ENCODE measurements at regions not wholly inside any gene's neighbourhood (a gene's known extent, or its start where the extent isn't known, plus 50 kb on each side); places are given as distances from the start of the nearest gene placed in this dataset.

DNA sequence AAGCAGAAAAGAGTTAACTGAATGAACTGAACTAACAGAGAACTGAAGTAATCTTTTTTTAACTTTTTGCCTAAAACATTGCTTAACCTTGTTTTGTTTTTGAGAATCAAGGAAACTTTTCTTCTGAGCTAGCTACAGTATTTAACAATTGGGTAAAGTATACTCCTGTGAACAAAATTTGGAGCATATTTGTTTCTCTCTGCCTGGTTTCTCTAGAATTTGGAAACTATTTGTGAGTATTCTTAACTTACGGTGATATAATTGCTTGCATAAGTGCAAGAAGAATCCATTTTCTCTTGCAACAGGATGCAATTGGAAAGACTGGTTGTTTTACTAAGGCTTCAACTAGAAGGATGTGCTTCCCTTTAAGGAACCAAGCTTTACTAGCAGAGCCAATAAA, 65.9 kb upstream of the FAM98A start:
- Histone ChIP-seq H4K20me1 (ENCODE audit: insufficient read depth, low read length) (no peaks in the 10 kb centered on the region), H3K4me2 (ENCODE audit: low read length) (no peak overlapping the region), H2AFZ (ENCODE audit: low read depth, low read length) (no peak overlapping the region), H3K27me3 (ENCODE audit: low read depth, low read length) (no peaks in the 10 kb centered on the region), H3K9me3 (ENCODE audit: insufficient read depth, low read length) (peaks cover 10% of the 10 kb centered on the region; the same call in 1 of the 2 replicates), H3K27ac (ENCODE audit: low read length) (no peak overlapping the region), H3K79me2 (ENCODE audit: low read length) (no peaks in the 10 kb centered on the region), H3K4me1 (ENCODE audit: low read length) (no peaks in the 10 kb centered on the region), H3K36me3 (replicated peaks; ENCODE audit: low read depth, low read length) (no peaks in the 10 kb centered on the region), H3K9ac (ENCODE audit: low read length) (no peak overlapping the region), H3K4me3 (ENCODE audit: low read length) (no peak overlapping the region)
- no peak for TF ChIP-seq EZH2phosphoT487 (IDR thresholded peaks at IDR 0.05; ENCODE audit: low read depth)
- TF ChIP-seq, protein P1, sequence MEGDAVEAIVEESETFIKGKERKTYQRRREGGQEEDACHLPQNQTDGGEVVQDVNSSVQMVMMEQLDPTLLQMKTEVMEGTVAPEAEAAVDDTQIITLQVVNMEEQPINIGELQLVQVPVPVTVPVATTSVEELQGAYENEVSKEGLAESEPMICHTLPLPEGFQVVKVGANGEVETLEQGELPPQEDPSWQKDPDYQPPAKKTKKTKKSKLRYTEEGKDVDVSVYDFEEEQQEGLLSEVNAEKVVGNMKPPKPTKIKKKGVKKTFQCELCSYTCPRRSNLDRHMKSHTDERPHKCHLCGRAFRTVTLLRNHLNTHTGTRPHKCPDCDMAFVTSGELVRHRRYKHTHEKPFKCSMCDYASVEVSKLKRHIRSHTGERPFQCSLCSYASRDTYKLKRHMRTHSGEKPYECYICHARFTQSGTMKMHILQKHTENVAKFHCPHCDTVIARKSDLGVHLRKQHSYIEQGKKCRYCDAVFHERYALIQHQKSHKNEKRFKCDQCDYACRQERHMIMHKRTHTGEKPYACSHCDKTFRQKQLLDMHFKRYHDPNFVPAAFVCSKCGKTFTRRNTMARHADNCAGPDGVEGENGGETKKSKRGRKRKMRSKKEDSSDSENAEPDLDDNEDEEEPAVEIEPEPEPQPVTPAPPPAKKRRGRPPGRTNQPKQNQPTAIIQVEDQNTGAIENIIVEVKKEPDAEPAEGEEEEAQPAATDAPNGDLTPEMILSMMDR (IDR thresholded peaks at IDR 0.05; ENCODE audit: low read depth, low read length), result no peak

DNA sequence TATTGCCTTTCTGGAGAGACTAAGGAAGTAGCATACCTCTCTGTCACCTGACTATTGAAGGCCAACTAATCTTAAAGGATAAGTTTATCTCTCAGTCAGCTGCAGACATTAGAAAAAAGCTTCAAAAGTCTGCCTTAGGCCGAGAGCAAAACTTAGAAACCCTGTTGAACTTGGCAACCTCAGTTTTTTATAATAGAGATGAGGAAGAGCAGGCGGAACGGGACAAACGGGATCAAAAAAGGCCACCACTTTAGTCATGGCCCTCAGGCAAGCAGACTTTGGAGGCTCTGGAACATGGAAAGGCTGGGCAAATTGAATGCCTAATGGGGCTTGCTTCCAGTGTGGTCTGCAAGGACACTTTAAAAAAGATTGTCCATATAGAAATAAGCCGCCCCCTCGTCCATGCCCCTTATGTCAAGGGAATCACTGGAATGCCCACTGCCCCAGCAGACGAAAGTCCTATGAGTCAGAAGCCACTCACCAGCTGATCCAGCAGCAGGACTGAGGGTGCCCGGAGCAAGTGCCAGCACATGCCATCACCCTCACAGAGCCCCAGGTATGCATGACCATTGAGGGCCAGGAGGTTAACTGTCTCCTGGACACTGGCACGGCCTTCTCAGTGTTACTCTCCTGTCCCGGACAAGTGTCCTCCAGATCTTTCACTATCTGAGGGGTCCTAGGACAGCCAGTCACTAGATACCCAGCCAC, 61.5 kb upstream of the FAM98A start:
- no peaks in the 10 kb centered on the region for H3K79me2 ChIP-seq (ENCODE audit: low read length)
- no peak overlapping the region for H2AFZ ChIP-seq (ENCODE audit: low read depth, low read length)
- H3K9me3 ChIP-seq (ENCODE audit: insufficient read depth, low read length), result peaks cover 4% of the 10 kb centered on the region; the same call in 1 of the 2 replicates
- no peak for TF ChIP-seq EZH2phosphoT487 (IDR thresholded peaks at IDR 0.05; ENCODE audit: low read depth)
- TF ChIP-seq, protein P1 (IDR thresholded peaks at IDR 0.05; ENCODE audit: low read depth, low read length), result no peak
- no peaks in the 10 kb centered on the region for H3K27me3 ChIP-seq (ENCODE audit: low read depth, low read length)
- no peaks in the 10 kb centered on the region for H4K20me1 ChIP-seq (ENCODE audit: insufficient read depth, low read length)
- H3K9ac ChIP-seq (ENCODE audit: low read length), result no peak overlapping the region
- no peaks in the 10 kb centered on the region for H3K36me3 ChIP-seq (replicated peaks; ENCODE audit: low read depth, low read length)
- H3K27ac ChIP-seq (ENCODE audit: low read length), result no peak overlapping the region
- H3K4me1 ChIP-seq (ENCODE audit: low read length), result no peaks in the 10 kb centered on the region
- H3K4me2 ChIP-seq (ENCODE audit: low read length), result no peak overlapping the region
- H3K4me3 ChIP-seq (ENCODE audit: low read length), result no peak overlapping the region

DNA sequence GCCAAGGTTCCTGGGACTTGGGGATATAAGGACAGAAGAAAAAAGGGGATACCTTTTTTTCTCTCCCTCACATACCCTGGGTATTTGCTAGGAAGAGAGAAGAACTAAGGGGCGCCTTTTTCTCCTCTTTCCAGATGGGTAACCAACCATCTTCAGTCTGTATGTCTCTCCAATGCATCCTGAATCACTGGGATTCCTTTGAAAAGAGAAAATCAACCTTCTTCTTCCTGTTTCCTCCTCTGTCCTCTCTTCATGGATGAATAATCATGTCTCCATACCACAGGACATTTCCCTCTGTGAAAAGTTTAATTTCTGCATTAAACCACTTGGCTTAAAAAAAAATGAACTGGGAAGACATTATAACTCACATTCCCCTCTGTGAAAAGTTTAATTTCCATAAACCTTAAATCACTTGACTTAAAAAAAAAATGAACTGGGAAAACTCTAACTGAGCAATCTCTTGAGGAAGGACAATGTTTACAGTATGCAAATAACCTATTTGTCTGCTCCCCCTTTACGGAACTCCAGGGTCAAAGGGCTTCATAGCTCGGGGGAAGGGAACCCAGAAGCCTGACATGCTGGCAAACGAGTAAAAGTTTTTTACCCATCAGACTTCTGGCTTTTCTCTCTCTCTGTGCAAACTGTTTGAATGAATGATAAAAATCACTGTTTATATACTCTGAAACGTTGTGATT, 56.7 kb upstream of the FAM98A start:
- H3K27me3 ChIP-seq (ENCODE audit: low read depth, low read length), result no peaks in the 10 kb centered on the region
- H3K9ac ChIP-seq (ENCODE audit: low read length), result no peak overlapping the region
- TF ChIP-seq, protein P1 (IDR thresholded peaks at IDR 0.05; ENCODE audit: low read depth, low read length), result no peak
- no peak for TF ChIP-seq EZH2phosphoT487 (IDR thresholded peaks at IDR 0.05; ENCODE audit: low read depth)
- H3K36me3 ChIP-seq (replicated peaks; ENCODE audit: low read depth, low read length), result no peaks in the 10 kb centered on the region
- H2AFZ ChIP-seq (ENCODE audit: low read depth, low read length), result no peak overlapping the region
- peaks cover 8% of the 10 kb centered on the region; the same call in 1 of the 2 replicates for H3K9me3 ChIP-seq (ENCODE audit: insufficient read depth, low read length)
- no peak overlapping the region for H3K4me3 ChIP-seq (ENCODE audit: low read length)
- no peak overlapping the region for H3K4me2 ChIP-seq (ENCODE audit: low read length)
- no peaks in the 10 kb centered on the region for H4K20me1 ChIP-seq (ENCODE audit: insufficient read depth, low read length)
- H3K27ac ChIP-seq (ENCODE audit: low read length), result no peak overlapping the region
- no peaks in the 10 kb centered on the region for H3K4me1 ChIP-seq (ENCODE audit: low read length)
- no peaks in the 10 kb centered on the region for H3K79me2 ChIP-seq (ENCODE audit: low read length)

DNA sequence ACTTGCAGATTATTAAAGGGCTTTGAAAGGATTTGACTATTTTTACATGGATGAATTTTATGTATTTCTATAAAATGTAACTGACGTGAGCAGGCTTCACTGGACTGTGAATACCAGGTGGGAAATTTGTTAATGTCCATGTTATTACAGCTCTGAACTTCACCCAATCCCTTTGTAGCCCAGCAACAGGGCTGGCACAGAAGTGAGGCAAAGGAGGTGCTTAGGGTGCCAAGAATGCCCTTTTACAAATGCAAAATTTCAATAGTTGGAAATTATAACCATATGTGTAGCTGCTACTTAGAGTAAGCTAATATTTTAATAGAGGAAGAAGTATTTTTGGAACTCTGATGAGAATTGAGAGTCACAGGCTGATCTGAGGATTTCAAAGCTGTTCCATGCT, 53.7 kb upstream of the FAM98A start:
- Histone ChIP-seq H3K27ac (ENCODE audit: low read length) (no peak overlapping the region), H3K36me3 (replicated peaks; ENCODE audit: low read depth, low read length) (no peaks in the 10 kb centered on the region), H2AFZ (ENCODE audit: low read depth, low read length) (no peak overlapping the region), H4K20me1 (ENCODE audit: insufficient read depth, low read length) (no peaks in the 10 kb centered on the region), H3K4me3 (ENCODE audit: low read length) (no peak overlapping the region), H3K9me3 (ENCODE audit: insufficient read depth, low read length) (peaks cover 8% of the 10 kb centered on the region; the same call in 1 of the 2 replicates), H3K27me3 (ENCODE audit: low read depth, low read length) (no peaks in the 10 kb centered on the region), H3K9ac (ENCODE audit: low read length) (no peak overlapping the region), H3K4me1 (ENCODE audit: low read length) (peaks cover 11% of the 10 kb centered on the region), H3K79me2 (ENCODE audit: low read length) (no peaks in the 10 kb centered on the region), H3K4me2 (ENCODE audit: low read length) (no peak overlapping the region)
- TF ChIP-seq, protein P1 (IDR thresholded peaks at IDR 0.05; ENCODE audit: low read depth, low read length), result no peak
- no peak for TF ChIP-seq EZH2phosphoT487 (IDR thresholded peaks at IDR 0.05; ENCODE audit: low read depth)

Data from OCI-LY3 (cell line).